A673 (cell line): ENCODE measurements at regions not wholly inside any gene's neighbourhood (a gene's known extent, or its start where the extent isn't known, plus 50 kb on each side); places are given as distances from the start of the nearest gene placed in this dataset.

ENCODE experiments used
- EZH2 ChIP-seq: fragments of 200-600 bp; sonication (generic); IDR thresholded peaks from 2 replicates; pipeline ENCODE4 v1.6.1; 2017; ENCODE audit warnings: borderline replicate concordance, low read depth, mild to moderate bottlenecking, mixed read lengths, antibody characterized with exemption, low read length; ENCODE audit not compliant: poor library complexity, severe bottlenecking
- TF ChIP-seq, protein P1 (sequence below): fragments of 300-800, 200-600 bp; sonication (generic); conservative IDR thresholded peaks from 2 replicates; pipeline ENCODE4 v1.5.1; 2017; ENCODE audit warnings: low read depth, mild to moderate bottlenecking, antibody characterized with exemption, low read length, moderate library complexity, mixed read lengths

GRCh38 chr7:33766405-33766804, 138.9 kb upstream of the BMPER start:
- TF ChIP-seq, protein P1, sequence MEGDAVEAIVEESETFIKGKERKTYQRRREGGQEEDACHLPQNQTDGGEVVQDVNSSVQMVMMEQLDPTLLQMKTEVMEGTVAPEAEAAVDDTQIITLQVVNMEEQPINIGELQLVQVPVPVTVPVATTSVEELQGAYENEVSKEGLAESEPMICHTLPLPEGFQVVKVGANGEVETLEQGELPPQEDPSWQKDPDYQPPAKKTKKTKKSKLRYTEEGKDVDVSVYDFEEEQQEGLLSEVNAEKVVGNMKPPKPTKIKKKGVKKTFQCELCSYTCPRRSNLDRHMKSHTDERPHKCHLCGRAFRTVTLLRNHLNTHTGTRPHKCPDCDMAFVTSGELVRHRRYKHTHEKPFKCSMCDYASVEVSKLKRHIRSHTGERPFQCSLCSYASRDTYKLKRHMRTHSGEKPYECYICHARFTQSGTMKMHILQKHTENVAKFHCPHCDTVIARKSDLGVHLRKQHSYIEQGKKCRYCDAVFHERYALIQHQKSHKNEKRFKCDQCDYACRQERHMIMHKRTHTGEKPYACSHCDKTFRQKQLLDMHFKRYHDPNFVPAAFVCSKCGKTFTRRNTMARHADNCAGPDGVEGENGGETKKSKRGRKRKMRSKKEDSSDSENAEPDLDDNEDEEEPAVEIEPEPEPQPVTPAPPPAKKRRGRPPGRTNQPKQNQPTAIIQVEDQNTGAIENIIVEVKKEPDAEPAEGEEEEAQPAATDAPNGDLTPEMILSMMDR, result no peak
- TF ChIP-seq EZH2, result no peak
